ENCODE measurements at regions not wholly inside any gene's neighbourhood (a gene's known extent, or its start where the extent isn't known, plus 50 kb on each side); places are given as distances from the start of the nearest gene placed in this dataset.

GRCh38 chr2:78093436-78093835, 571.3 kb upstream of the LRRTM4 start:
- TF ChIP-seq POLR2AphosphoS5 (IDR thresholded peaks at IDR 0.05): no peak
- no peak for TF ChIP-seq CTCF (IDR thresholded peaks at IDR 0.05)
- TF ChIP-seq POLR2A (IDR thresholded peaks at IDR 0.05): no peak

Measured in transverse colon (tissue), 4 donors.